Endothelial cell of umbilical vein (primary cell): ENCODE measurements at regions not wholly inside any gene's neighbourhood (a gene's known extent, or its start where the extent isn't known, plus 50 kb on each side); places are given as distances from the start of the nearest gene placed in this dataset.

ENCODE experiments used
- CTCF ChIP-seq, 2 donors: IDR thresholded peaks; 1 replicate in 1 of 2; 2 replicates in 1 of 2; pipeline ENCODE4 v1.5.1; 2011; ENCODE audit warnings: low read length in 2 of 2, mild to moderate bottlenecking in 2 of 2, moderate library complexity in 2 of 2, control low read depth in 1 of 2, inconsistent platforms in 1 of 2, low read depth in 1 of 2; ENCODE audit not compliant: insufficient read depth in 1 of 2; ENCODE audit errors: extremely low read depth in 1 of 2
- POLR2A ChIP-seq: IDR thresholded peaks from 2 replicates; pipeline ENCODE4 v1.6.1; 2012; ENCODE audit warnings: low read depth, mild to moderate bottlenecking, control low read depth, low read length

GRCh38 chr11:15738931-15739330, 617.4 kb downstream of the SOX6 start:
- TF ChIP-seq POLR2A (no peak), CTCF (IDR thresholded peaks at IDR 0.05; ENCODE audit: extremely low read depth in 1 of 2, insufficient read depth in 1 of 2, low read depth in 1 of 2, low read length in 2 of 2) (no peak)
